HepG2 (cell line): ENCODE measurements at regions not wholly inside any gene's neighbourhood (a gene's known extent, or its start where the extent isn't known, plus 50 kb on each side); places are given as distances from the start of the nearest gene placed in this dataset.
A peak's percentile ranks its signal among the peaks of the same experiment; 100 is the strongest.

Experiments
- FLYWCH1 ChIP-seq: sonication (generic); formaldehyde crosslinking; IDR thresholded peaks from 2 replicates; pipeline ENCODE4 v1.8.1; 2023; ENCODE audit warnings: mild to moderate bottlenecking, missing genetic modification reagents
- HNRNPLL ChIP-seq: fragments of 200-400 bp; formaldehyde crosslinking; IDR thresholded peaks from 2 replicates; pipeline ENCODE4 v1.6.1; 2017; ENCODE audit warnings: mild to moderate bottlenecking, low read depth, low read length; ENCODE audit not compliant: poor library complexity, severe bottlenecking
- HOXA7 ChIP-seq: sonication (generic); formaldehyde crosslinking; IDR thresholded peaks from 2 replicates; pipeline ENCODE4 v1.8.1; 2022; ENCODE audit warnings: mild to moderate bottlenecking, missing genetic modification reagents, moderate library complexity
- KAT2B ChIP-seq: fragments of 150-350 bp; IDR thresholded peaks from 2 replicates; pipeline ENCODE4 v1.6.1; 2014; ENCODE audit warnings: low read depth, low read length, borderline replicate concordance
- KLF11 ChIP-seq: IDR thresholded peaks from 2 replicates; pipeline ENCODE4 v1.6.1; 2016; ENCODE audit warnings: missing compliant biosample characterization
- MED1 ChIP-seq: sonication (generic); formaldehyde crosslinking; IDR thresholded peaks from 2 replicates; pipeline ENCODE4 v1.4.0; 2020; ENCODE audit warnings: missing genetic modification reagents
- MEF2D ChIP-seq: sonication (generic); formaldehyde crosslinking; IDR thresholded peaks from 2 replicates; pipeline ENCODE4 v1.5.1; 2020; ENCODE audit warnings: mild to moderate bottlenecking, missing genetic modification reagents
- NCOA2 ChIP-seq: sonication (generic); formaldehyde crosslinking; IDR thresholded peaks from 2 replicates; pipeline ENCODE4 v1.8.0; 2022; ENCODE audit warnings: inconsistent platforms
- NR2F6 ChIP-seq, 2 experiments: IDR thresholded peaks; 2 replicates each; pipeline ENCODE4 v1.6.1; 2016; ENCODE audit warnings: antibody characterized with exemption in 1 of 2, mild to moderate bottlenecking in 1 of 2
- SUZ12 ChIP-seq: fragments of 150-350 bp; IDR thresholded peaks from 2 replicates; pipeline ENCODE4 v1.6.1; 2014; ENCODE audit warnings: low read depth, low read length
- ZMAT3 ChIP-seq: sonication (generic); formaldehyde crosslinking; conservative IDR thresholded peaks from 2 replicates; pipeline ENCODE4 v1.7.0; 2021; ENCODE audit warnings: missing genetic modification reagents
- ZNF10 ChIP-seq: sonication (generic); formaldehyde crosslinking; IDR thresholded peaks from 2 replicates; pipeline ENCODE4 v1.4.0; 2020; ENCODE audit warnings: mild to moderate bottlenecking, low read depth, missing genetic modification reagents, borderline replicate concordance
- ZNF143 ChIP-seq: sonication (generic); formaldehyde crosslinking; IDR thresholded peaks from 2 replicates; pipeline ENCODE4 v1.4.0; 2020; ENCODE audit warnings: missing genetic modification reagents
- ZNF335 ChIP-seq: sonication (generic); formaldehyde crosslinking; IDR thresholded peaks from 2 replicates; pipeline ENCODE4 v1.4.0; 2020; ENCODE audit warnings: missing genetic modification reagents
- ZNF430 ChIP-seq: sonication (generic); formaldehyde crosslinking; IDR thresholded peaks from 2 replicates; pipeline ENCODE4 v1.9.0; 2021; ENCODE audit warnings: mild to moderate bottlenecking, missing genetic modification reagents
- ZNF530 ChIP-seq: sonication (generic); formaldehyde crosslinking; IDR thresholded peaks from 2 replicates; pipeline ENCODE4 v1.5.0; 2020; ENCODE audit warnings: low read depth, mild to moderate bottlenecking, missing genetic modification reagents
- ZNF678 ChIP-seq: sonication (generic); formaldehyde crosslinking; IDR thresholded peaks from 2 replicates; pipeline ENCODE4 v1.4.0; 2020; ENCODE audit warnings: mild to moderate bottlenecking, missing genetic modification reagents
- TF ChIP-seq, protein P1 (sequence below): sonication (generic); formaldehyde crosslinking; IDR thresholded peaks from 2 replicates; pipeline ENCODE4 v1.5.1; 2020; ENCODE audit warnings: mild to moderate bottlenecking, missing genetic modification reagents
- TF ChIP-seq, protein P2 (sequence below): IDR thresholded peaks from 2 replicates; pipeline ENCODE4 v1.6.1; 2016; ENCODE audit warnings: missing biosample characterization, missing genetic modification reagents, low read depth
- TF ChIP-seq, protein P3 (sequence below): IDR thresholded peaks from 2 replicates; pipeline ENCODE4 v1.6.1; 2016; ENCODE audit warnings: low read depth, borderline replicate concordance
- TF ChIP-seq, protein P4 (sequence below): IDR thresholded peaks from 2 replicates; pipeline ENCODE4 v1.6.1; 2016
- TF ChIP-seq, protein P5 (sequence below): sonication (generic); formaldehyde crosslinking; IDR thresholded peaks from 2 replicates; pipeline ENCODE4 v1.4.0; 2020; ENCODE audit warnings: missing genetic modification reagents, mild to moderate bottlenecking, borderline replicate concordance

DNA sequence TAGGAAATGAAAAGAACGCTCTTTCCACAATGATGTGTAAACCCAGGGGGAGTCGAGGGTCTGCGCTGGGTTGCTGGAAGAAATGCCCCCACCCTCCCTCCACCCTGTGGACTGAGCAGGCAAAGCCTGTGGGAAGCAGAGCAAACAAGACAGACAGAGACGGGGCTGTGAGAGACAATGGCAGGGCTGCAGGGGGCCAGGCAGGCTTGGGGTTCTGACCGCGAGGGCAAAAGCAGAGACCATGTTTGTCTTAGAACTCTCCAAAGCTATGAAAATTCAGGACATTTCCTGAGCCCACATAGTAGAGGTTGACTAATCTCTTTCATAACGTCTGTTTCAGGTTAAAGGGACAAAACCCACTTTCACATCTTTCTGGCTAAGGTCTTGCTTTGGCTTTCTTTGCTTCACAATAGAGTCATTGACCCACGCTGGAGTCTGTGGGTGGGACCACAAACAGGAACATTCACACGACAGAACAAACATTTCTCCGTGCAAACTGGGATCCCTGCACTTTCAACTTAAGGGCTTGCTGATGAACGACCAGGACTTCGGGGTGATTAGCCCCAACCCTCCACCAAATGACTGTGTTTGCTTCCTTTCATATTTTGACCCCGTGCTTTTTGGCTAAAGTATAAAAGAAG, 156.0 kb upstream of the TPM1 start (continued):
- TF ChIP-seq ZNF678 (CRISPR knock-in tag): no peak
- TF ChIP-seq, protein P1, sequence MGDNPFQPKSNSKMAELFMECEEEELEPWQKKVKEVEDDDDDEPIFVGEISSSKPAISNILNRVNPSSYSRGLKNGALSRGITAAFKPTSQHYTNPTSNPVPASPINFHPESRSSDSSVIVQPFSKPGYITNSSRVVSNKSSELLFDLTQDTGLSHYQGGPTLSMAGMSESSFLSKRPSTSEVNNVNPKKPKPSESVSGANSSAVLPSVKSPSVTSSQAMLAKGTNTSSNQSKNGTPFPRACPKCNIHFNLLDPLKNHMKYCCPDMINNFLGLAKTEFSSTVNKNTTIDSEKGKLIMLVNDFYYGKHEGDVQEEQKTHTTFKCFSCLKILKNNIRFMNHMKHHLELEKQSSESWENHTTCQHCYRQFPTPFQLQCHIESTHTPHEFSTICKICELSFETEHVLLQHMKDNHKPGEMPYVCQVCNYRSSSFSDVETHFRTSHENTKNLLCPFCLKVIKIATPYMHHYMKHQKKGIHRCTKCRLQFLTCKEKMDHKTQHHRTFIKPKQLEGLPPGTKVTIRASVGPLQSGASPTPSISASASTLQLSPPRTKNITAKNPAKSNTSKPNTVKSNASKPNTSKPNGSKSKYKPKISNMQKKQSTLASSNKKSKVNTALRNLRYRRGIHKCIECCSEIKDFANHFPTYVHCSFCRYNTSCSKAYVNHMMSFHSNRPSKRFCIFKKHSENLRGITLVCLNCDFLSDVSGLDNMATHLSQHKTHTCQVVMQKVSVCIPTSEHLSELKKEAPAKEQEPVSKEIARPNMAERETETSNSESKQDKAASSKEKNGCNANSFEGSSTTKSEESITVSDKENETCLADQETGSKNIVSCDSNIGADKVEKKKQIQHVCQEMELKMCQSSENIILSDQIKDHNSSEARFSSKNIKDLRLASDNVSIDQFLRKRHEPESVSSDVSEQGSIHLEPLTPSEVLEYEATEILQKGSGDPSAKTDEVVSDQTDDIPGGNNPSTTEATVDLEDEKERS: peak; percentile 95
- TF ChIP-seq NCOA2: peak; percentile 85; the same call in 1 of the 2 replicates
- peak; percentile 78 for TF ChIP-seq MED1 (CRISPR knock-in tag)
- TF ChIP-seq, protein P2, sequence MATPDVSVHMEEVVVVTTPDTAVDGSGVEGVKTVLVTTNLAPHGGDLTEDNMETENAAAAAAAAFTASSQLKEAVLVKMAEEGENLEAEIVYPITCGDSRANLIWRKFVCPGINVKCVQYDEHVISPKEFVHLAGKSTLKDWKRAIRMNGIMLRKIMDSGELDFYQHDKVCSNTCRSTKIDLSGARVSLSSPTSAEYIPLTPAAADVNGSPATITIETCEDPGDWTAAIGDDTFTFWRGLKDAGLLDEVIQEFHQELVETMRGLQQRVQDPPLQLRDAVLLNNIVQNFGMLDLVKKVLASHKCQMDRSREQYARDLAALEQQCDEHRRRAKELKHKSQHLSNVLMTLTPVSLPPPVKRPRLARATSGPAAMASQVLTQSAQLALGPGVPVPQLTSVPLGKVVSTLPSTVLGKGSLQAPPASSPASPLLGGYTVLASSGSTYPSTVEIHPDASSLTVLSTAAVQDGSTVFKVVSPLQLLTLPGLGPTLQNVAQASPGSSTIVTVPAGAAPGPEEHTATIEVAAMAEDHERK: no peak
- no peak for TF ChIP-seq KAT2B
- no peak for TF ChIP-seq FLYWCH1 (CRISPR knock-in tag)
- 0 out of 2 replicates have a peak, but pooled peaks have one; percentile 47 for TF ChIP-seq MEF2D (CRISPR knock-in tag)
- TF ChIP-seq HOXA7: no peak
- TF ChIP-seq ZNF430: peak; percentile 37; the same call in 1 of the 2 replicates
- no peak for TF ChIP-seq ZNF10 (CRISPR knock-in tag)
- TF ChIP-seq ZNF143: no peak
- TF ChIP-seq ZMAT3 (CRISPR knock-in tag): no peak
- TF ChIP-seq, protein P3, sequence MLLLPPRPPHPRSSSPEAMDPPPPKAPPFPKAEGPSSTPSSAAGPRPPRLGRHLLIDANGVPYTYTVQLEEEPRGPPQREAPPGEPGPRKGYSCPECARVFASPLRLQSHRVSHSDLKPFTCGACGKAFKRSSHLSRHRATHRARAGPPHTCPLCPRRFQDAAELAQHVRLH (CRISPR knock-in tag): no peak
- TF ChIP-seq, protein P4, sequence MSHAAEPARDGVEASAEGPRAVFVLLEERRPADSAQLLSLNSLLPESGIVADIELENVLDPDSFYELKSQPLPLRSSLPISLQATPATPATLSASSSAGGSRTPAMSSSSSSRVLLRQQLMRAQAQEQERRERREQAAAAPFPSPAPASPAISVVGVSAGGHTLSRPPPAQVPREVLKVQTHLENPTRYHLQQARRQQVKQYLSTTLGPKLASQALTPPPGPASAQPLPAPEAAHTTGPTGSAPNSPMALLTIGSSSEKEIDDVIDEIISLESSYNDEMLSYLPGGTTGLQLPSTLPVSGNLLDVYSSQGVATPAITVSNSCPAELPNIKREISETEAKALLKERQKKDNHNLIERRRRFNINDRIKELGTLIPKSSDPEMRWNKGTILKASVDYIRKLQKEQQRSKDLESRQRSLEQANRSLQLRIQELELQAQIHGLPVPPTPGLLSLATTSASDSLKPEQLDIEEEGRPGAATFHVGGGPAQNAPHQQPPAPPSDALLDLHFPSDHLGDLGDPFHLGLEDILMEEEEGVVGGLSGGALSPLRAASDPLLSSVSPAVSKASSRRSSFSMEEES (CRISPR knock-in tag): no peak; the same call in 1 of the 2 replicates
- TF ChIP-seq, protein P5, sequence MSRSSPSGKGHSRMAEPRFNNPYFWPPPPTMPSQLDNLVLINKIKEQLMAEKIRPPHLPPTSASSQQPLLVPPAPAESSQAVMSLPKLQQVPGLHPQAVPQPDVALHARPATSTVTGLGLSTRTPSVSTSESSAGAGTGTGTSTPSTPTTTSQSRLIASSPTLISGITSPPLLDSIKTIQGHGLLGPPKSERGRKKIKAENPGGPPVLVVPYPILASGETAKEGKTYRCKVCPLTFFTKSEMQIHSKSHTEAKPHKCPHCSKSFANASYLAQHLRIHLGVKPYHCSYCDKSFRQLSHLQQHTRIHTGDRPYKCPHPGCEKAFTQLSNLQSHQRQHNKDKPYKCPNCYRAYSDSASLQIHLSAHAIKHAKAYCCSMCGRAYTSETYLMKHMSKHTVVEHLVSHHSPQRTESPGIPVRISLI (CRISPR knock-in tag): peak; percentile 57; the same call in 1 of the 2 replicates
- no peak for TF ChIP-seq SUZ12
- TF ChIP-seq ZNF530 (CRISPR knock-in tag): no peak
- TF ChIP-seq HNRNPLL: no peak
- peak; percentile 79 for TF ChIP-seq NR2F6 (IDR thresholded peaks at IDR 0.05)
- TF ChIP-seq NR2F6 (CRISPR knock-in tag; IDR thresholded peaks at IDR 0.05): no peak
- no peak; the same call in 1 of the 2 replicates for TF ChIP-seq ZNF335
- no peak for TF ChIP-seq KLF11 (CRISPR knock-in tag)
